ENCODE measurements at regions not wholly inside any gene's neighbourhood (a gene's known extent, or its start where the extent isn't known, plus 50 kb on each side); places are given as distances from the start of the nearest gene placed in this dataset.

GRCh38 chr9:107390778-107391177, 98.8 kb downstream of the KLF4 start:
- Mint-ChIP-seq H3K27ac (no peak overlapping the region), H3K4me1 (no peaks in the 10 kb centered on the region), H3K4me3 (no peak overlapping the region), H3K36me3 (no peaks in the 10 kb centered on the region), H3K27me3 (ENCODE audit: low read depth) (no peaks in the 10 kb centered on the region; the same call in 1 of the 2 replicates), H3K9me3 (no peaks in the 10 kb centered on the region)
- POLR2A ChIA-PET, result no interaction called here
- TF ChIP-seq CBFB (CRISPR knock-in tag; IDR thresholded peaks at IDR 0.05; ENCODE audit: low read depth) (no peak), ZNF512 (CRISPR knock-in tag; IDR thresholded peaks at IDR 0.05; ENCODE audit: borderline replicate concordance) (no peak), IRF2 (CRISPR knock-in tag; IDR thresholded peaks at IDR 0.05; ENCODE audit: borderline replicate concordance, low read depth) (no peak), ATF2 (CRISPR knock-in tag; IDR thresholded peaks at IDR 0.05; ENCODE audit: borderline replicate concordance, low read depth) (no peak), MYBL2 (CRISPR knock-in tag; IDR thresholded peaks at IDR 0.05) (no peak), GRHL2 (CRISPR knock-in tag; IDR thresholded peaks at IDR 0.05; ENCODE audit: insufficient replicate concordance, severe bottlenecking) (no peak), CREB1 (CRISPR knock-in tag; IDR thresholded peaks at IDR 0.05) (no peak), E2F1 (CRISPR knock-in tag; IDR thresholded peaks at IDR 0.05) (no peak), RELA (CRISPR knock-in tag; IDR thresholded peaks at IDR 0.05; ENCODE audit: borderline replicate concordance) (no peak), E2F5 (CRISPR knock-in tag; IDR thresholded peaks at IDR 0.05) (no peak), MAX (CRISPR knock-in tag; IDR thresholded peaks at IDR 0.05) (no peak), PRRX2 (CRISPR knock-in tag; IDR thresholded peaks at IDR 0.05) (no peak), ZNF219 (CRISPR knock-in tag; IDR thresholded peaks at IDR 0.05; ENCODE audit: borderline replicate concordance) (no peak)
- no peak for DNase-seq (ENCODE audit: low spot score)
- ATAC-seq, result no peak
- CTCF ChIA-PET, result no interaction called here

GRCh38 chr9:107390279-107390678, 99.3 kb downstream of the KLF4 start:
- Mint-ChIP-seq H3K27ac (no peak overlapping the region), H3K4me3 (no peak overlapping the region), H3K27me3 (ENCODE audit: low read depth) (no peaks in the 10 kb centered on the region; the same call in 1 of the 2 replicates), H3K9me3 (no peaks in the 10 kb centered on the region), H3K4me1 (no peaks in the 10 kb centered on the region), H3K36me3 (no peaks in the 10 kb centered on the region)
- POLR2A ChIA-PET, result no interaction called here
- DNase-seq (ENCODE audit: low spot score) (no peak), ATAC-seq (no peak)
- TF ChIP-seq ELF4 (CRISPR knock-in tag; IDR thresholded peaks at IDR 0.05; ENCODE audit: low read depth), result no peak
- TF ChIP-seq JAZF1 (CRISPR knock-in tag; IDR thresholded peaks at IDR 0.05), result no peak
- CTCF ChIA-PET, result no interaction called here

GRCh38 chr9:107389617-107390071, 99.9 kb downstream of the KLF4 start:
- DNase-seq (ENCODE audit: low spot score), result no peak
- Mint-ChIP-seq H3K4me3 (no peak overlapping the region), H3K36me3 (no peaks in the 10 kb centered on the region), H3K27ac (no peak overlapping the region), H3K9me3 (no peaks in the 10 kb centered on the region), H3K27me3 (ENCODE audit: low read depth) (no peaks in the 10 kb centered on the region; the same call in 1 of the 2 replicates), H3K4me1 (no peaks in the 10 kb centered on the region)
- ChIA-PET CTCF (no interaction called here), POLR2A (no interaction called here)
- TF ChIP-seq ZBTB43 (CRISPR knock-in tag; IDR thresholded peaks at IDR 0.05), result no peak
- TF ChIP-seq ZNF512 (CRISPR knock-in tag; IDR thresholded peaks at IDR 0.05; ENCODE audit: borderline replicate concordance), result no peak
- TF ChIP-seq ETV6 (CRISPR knock-in tag; IDR thresholded peaks at IDR 0.05), result no peak
- no peak for TF ChIP-seq FOXK1 (CRISPR knock-in tag; IDR thresholded peaks at IDR 0.05)
- no peak for ATAC-seq

Data from WTC11 (cell line).